OCI-LY7 (cell line): ENCODE measurements at regions not wholly inside any gene's neighbourhood (a gene's known extent, or its start where the extent isn't known, plus 50 kb on each side); places are given as distances from the start of the nearest gene placed in this dataset.

Source experiments
- BruUV-seq: library from RNA; stranded (reverse); fragments of 400-500 nt; replicated peaks from 2 replicates; lab custom pipeline; 2021; lab: Mats Ljungman, UMichigan
- CTCF ChIA-PET: fragments of 300-600 bp; sonication (Branson Sonifier 250); formaldehyde crosslinking; loops from one replicate; lab custom pipeline; 2022; ENCODE audit warnings: antibody characterized with exemption; ENCODE audit not compliant: unreplicated experiment; lab: Charles Lee
- POLR2A ChIA-PET: fragments of 300-600 bp; sonication (Branson Sonifier 250); formaldehyde crosslinking; loops from one replicate; lab custom pipeline; 2022; ENCODE audit warnings: antibody characterized with exemption; lab: Charles Lee
- DNase-seq: peaks from one replicate; pipeline ENCODE4 v3.0.0-alpha.2; 2015; ENCODE audit warnings: low spot score
- H2AFZ ChIP-seq: fragments of 200-600 bp; sonication (generic), shearing (Covaris generic); 2 replicates; pipeline ENCODE4 v1.6.1; 2014; ENCODE audit warnings: mild to moderate bottlenecking, antibody characterized with exemption, low read length, moderate library complexity
- H3K27ac ChIP-seq: fragments of 200-600 bp; sonication (generic); 2 replicates; pipeline ENCODE4 v1.5.1; 2014; ENCODE audit warnings: mixed run types, low read depth, mild to moderate bottlenecking, moderate library complexity, low read length, inconsistent platforms; ENCODE audit not compliant: poor library complexity, severe bottlenecking
- H3K36me3 ChIP-seq: fragments of 200-600 bp; sonication (generic); 2 replicates; pipeline ENCODE4 v1.6.1; 2014; ENCODE audit warnings: mild to moderate bottlenecking, antibody characterized with exemption, low read length, moderate library complexity, mixed read lengths; ENCODE audit not compliant: insufficient read depth
- H3K4me1 ChIP-seq: fragments of 200-600 bp; sonication (generic); 2 replicates; pipeline ENCODE4 v1.5.1; 2014; ENCODE audit warnings: mild to moderate bottlenecking, low read length; ENCODE audit not compliant: insufficient read depth, poor library complexity, severe bottlenecking
- H3K4me2 ChIP-seq: fragments of 200-600 bp; sonication (generic); 2 replicates; pipeline ENCODE4 v1.6.1; 2014; ENCODE audit warnings: mild to moderate bottlenecking, low read length
- H3K4me3 ChIP-seq: fragments of 200-600 bp; sonication (generic); 2 replicates; pipeline ENCODE4 v1.5.1; 2014; ENCODE audit warnings: mild to moderate bottlenecking, low read depth, low read length; ENCODE audit not compliant: poor library complexity, severe bottlenecking
- H3K79me2 ChIP-seq: fragments of 200-600 bp; sonication (generic); 2 replicates; pipeline ENCODE4 v1.6.1; 2016; ENCODE audit warnings: low read depth, mild to moderate bottlenecking, low read length, moderate library complexity, mixed read lengths; ENCODE audit not compliant: insufficient read depth
- H3K9me2 ChIP-seq: fragments of 200-600 bp; sonication (generic); 2 replicates; pipeline ENCODE4 v1.6.1; 2016; ENCODE audit warnings: mild to moderate bottlenecking, low read length, mixed read lengths; ENCODE audit not compliant: insufficient read depth
- H3K9me3 ChIP-seq: fragments of 200-600 bp; sonication (generic); 2 replicates; pipeline ENCODE4 v1.6.1; 2014; ENCODE audit warnings: mild to moderate bottlenecking, mixed run types, low read length, mixed read lengths
- H4K20me1 ChIP-seq: fragments of 200-600 bp; sonication (generic); 2 replicates; pipeline ENCODE4 v1.6.1; 2014; ENCODE audit warnings: mild to moderate bottlenecking, antibody characterized with exemption, low read length, moderate library complexity, mixed read lengths; ENCODE audit not compliant: insufficient read depth
- EZH2phosphoT487 ChIP-seq: fragments of 200-600 bp; sonication (generic); IDR thresholded peaks from 2 replicates; pipeline ENCODE4 v1.6.1; 2018; ENCODE audit warnings: low read depth, borderline replicate concordance, mild to moderate bottlenecking, mixed run types, antibody characterized with exemption, low read length, moderate library complexity, mixed read lengths
- intact Hi-C: fragments of 100-400 bp; cut with micrococcal nuclease; formaldehyde crosslinking; loops from one replicate; pipeline ENCODE4 v1.10.0; 2022; ENCODE audit not compliant: unreplicated experiment
- TF ChIP-seq, protein P1 (sequence below): fragments of 200-600 bp; sonication (generic); conservative IDR thresholded peaks from 2 replicates; pipeline ENCODE4 v1.5.1; 2014; ENCODE audit warnings: mild to moderate bottlenecking, antibody characterized with exemption, low read length, moderate library complexity, mixed read lengths

DNA sequence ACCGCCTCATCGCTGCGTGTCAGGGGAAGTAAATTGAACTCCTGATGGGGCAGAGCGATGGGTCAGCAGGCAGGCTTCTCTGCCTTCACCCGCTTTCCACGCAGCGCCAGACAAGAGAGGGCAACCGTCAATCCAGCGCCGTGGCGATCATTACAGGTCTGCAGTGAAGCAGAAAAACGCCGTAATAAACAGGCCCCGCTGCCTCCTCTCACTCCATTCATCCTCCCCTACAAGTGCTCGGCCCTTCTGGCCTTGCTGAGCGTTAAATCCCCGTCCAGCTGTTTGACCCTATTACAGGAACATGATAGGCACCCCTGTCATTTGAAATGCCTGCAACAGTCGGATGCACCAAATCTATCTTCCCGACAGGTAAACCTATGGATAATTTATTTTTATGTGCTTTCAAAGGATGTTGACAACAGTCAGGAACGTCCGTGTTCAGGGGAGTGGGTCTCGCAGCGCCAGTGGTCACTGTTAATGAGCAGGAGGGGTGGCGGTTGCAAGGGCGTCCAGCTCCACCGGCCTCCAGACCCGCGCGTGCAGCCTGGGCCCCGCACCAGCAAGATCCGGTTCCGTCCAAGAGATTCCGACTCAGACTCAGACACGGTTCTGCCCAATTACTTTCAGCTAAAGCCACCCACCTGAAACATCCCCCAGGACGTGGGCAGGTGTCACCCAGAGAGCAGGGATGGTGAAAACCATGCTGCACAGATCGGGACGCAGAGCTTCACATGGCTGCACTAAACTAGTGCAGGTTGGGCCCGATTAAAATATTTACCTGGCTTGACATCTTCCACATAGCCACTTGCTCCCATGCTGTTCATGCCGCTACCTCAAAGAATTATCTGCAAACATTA lies 508.0 kb upstream of the MGMT start:
- Histone ChIP-seq H3K36me3 (no peaks in the 10 kb centered on the region), H3K27ac (no peak overlapping the region), H3K9me3 (no peaks in the 10 kb centered on the region), H3K9me2 (no peaks in the 10 kb centered on the region), H4K20me1 (no peaks in the 10 kb centered on the region), H2AFZ (no peak overlapping the region), H3K4me3 (no peak overlapping the region), H3K4me2 (no peak overlapping the region), H3K4me1 (no peaks in the 10 kb centered on the region), H3K79me2 (no peaks in the 10 kb centered on the region)
- ChIA-PET POLR2A (no interaction called here), CTCF (no interaction called here)
- no peak for DNase-seq
- intact Hi-C loops: no loop called here
- BruUV-seq: no TSS peak
- TF ChIP-seq, protein P1, sequence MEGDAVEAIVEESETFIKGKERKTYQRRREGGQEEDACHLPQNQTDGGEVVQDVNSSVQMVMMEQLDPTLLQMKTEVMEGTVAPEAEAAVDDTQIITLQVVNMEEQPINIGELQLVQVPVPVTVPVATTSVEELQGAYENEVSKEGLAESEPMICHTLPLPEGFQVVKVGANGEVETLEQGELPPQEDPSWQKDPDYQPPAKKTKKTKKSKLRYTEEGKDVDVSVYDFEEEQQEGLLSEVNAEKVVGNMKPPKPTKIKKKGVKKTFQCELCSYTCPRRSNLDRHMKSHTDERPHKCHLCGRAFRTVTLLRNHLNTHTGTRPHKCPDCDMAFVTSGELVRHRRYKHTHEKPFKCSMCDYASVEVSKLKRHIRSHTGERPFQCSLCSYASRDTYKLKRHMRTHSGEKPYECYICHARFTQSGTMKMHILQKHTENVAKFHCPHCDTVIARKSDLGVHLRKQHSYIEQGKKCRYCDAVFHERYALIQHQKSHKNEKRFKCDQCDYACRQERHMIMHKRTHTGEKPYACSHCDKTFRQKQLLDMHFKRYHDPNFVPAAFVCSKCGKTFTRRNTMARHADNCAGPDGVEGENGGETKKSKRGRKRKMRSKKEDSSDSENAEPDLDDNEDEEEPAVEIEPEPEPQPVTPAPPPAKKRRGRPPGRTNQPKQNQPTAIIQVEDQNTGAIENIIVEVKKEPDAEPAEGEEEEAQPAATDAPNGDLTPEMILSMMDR: no peak
- no peak for TF ChIP-seq EZH2phosphoT487

DNA sequence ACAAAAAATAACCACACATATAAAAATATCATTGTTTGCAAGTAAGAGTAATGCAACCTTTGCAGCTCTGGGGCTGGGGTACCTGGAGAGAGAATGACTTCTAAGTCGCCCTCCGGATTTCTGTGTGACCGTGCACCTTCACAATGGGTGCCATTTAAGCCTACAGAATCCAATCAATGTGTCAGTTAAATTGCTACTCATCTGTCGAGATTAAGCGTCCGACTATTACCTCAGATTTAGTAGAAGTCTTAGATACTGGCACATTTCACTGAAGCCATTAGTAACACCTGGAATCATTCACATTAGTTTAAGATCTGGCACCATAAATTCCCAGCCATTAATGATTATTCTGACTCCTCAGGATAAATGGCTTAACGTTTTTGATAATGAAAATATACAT lies 507.3 kb upstream of the MGMT start:
- no peak overlapping the region for H3K4me2 ChIP-seq
- H3K79me2 ChIP-seq: no peaks in the 10 kb centered on the region
- H3K9me3 ChIP-seq: no peaks in the 10 kb centered on the region
- intact Hi-C loops: no loop called here
- ChIA-PET POLR2A (no interaction called here), CTCF (no interaction called here)
- H3K4me3 ChIP-seq: no peak overlapping the region
- no peaks in the 10 kb centered on the region for H3K36me3 ChIP-seq
- BruUV-seq: no TSS peak
- no peak for DNase-seq
- no peak overlapping the region for H3K27ac ChIP-seq
- TF ChIP-seq EZH2phosphoT487: no peak
- TF ChIP-seq, protein P1: no peak
- H4K20me1 ChIP-seq: no peaks in the 10 kb centered on the region
- no peaks in the 10 kb centered on the region for H3K4me1 ChIP-seq
- no peak overlapping the region for H2AFZ ChIP-seq
- H3K9me2 ChIP-seq: no peaks in the 10 kb centered on the region

DNA sequence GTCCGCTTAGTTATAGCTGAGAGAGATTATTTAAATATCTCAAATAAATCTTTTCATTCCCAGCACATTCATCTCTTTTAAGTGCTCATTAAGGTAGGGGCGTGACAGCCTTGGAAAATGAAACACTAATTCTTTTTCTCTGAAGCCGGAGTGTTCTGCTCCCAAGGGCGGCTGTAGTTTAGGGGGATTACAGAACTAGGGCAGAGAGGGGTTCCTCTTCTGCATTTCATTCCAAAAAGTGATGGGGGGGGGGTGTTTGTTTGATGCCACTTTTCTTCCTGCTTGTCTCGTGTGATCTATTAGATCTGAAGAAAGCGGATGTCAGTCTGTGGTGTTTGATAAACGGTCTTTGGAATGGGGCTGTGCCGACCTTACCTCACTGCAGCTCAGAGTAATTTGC lies 506.5 kb upstream of the MGMT start:
- CTCF ChIA-PET: no interaction called here
- no peak for DNase-seq

More for the DNA sequence above, 506.5 kb upstream of the MGMT start:
- BruUV-seq: no TSS peak
- POLR2A ChIA-PET: no interaction called here
- Histone ChIP-seq H3K9me2 (no peaks in the 10 kb centered on the region), H3K4me1 (no peaks in the 10 kb centered on the region), H3K27ac (no peak overlapping the region), H3K79me2 (no peaks in the 10 kb centered on the region), H2AFZ (no peak overlapping the region), H3K4me3 (no peak overlapping the region), H3K4me2 (no peak overlapping the region), H3K36me3 (no peaks in the 10 kb centered on the region), H4K20me1 (no peaks in the 10 kb centered on the region), H3K9me3 (no peaks in the 10 kb centered on the region)
- TF ChIP-seq, protein P1: no peak
- TF ChIP-seq EZH2phosphoT487: no peak
- intact Hi-C loops: no loop called here
